ENCODE measurements at regions not wholly inside any gene's neighbourhood (a gene's known extent, or its start where the extent isn't known, plus 50 kb on each side); places are given as distances from the start of the nearest gene placed in this dataset.

- H3K9me3 Mint-ChIP-seq, result peaks cover 1 to 24% (median 4%) of the 10 kb centered on the region in 7 donors
- Histone ChIP-seq H3K27ac (ENCODE audit: insufficient read depth, low read length, poor library complexity, severe bottlenecking) (no peak overlapping the region), H3K4me3 (ENCODE audit: low read depth, low read length) (no peak overlapping the region), H3K9me3 (ENCODE audit: control insufficient read depth in 2 of 2, low read length in 2 of 2) (peaks cover 0 to 1% of the 10 kb centered on the region in 2 experiments), H3K36me3 (ENCODE audit: control insufficient read depth, insufficient read depth, low read length) (no peaks in the 10 kb centered on the region), H3K27me3 (ENCODE audit: control insufficient read depth, insufficient read depth, low read length) (no peaks in the 10 kb centered on the region), H3K4me1 (ENCODE audit: control insufficient read depth, insufficient read depth, low read length, poor library complexity, severe bottlenecking) (no peaks in the 10 kb centered on the region)
- no peak for DNase-seq
- no peaks in the 10 kb centered on the region for H3K36me3 Mint-ChIP-seq
- H3K4me3 Mint-ChIP-seq, result no peak overlapping the region
- peak overlapping the region in 1 of 3 donors; percentile 21 for H3K27ac Mint-ChIP-seq
- H3K27me3 Mint-ChIP-seq, result no peaks in the 10 kb centered on the region
- ATAC-seq (ENCODE audit: low read depth in 2 of 2), result no peak
- no peaks in the 10 kb centered on the region for H3K4me1 Mint-ChIP-seq
Measured at GRCh38 chr5:91703128-91703527, 320.0 kb upstream of the ARRDC3 start.

GRCh38 chr5:91699429-91699828 lies 316.3 kb upstream of the ARRDC3 start:
- Histone ChIP-seq H3K4me1 (ENCODE audit: control insufficient read depth, insufficient read depth, low read length, poor library complexity, severe bottlenecking) (no peaks in the 10 kb centered on the region), H3K9me3 (ENCODE audit: control insufficient read depth in 2 of 2, low read length in 2 of 2) (peaks cover 0 to 1% of the 10 kb centered on the region in 2 experiments), H3K27me3 (ENCODE audit: control insufficient read depth, insufficient read depth, low read length) (no peaks in the 10 kb centered on the region), H3K36me3 (ENCODE audit: control insufficient read depth, insufficient read depth, low read length) (no peaks in the 10 kb centered on the region), H3K4me3 (ENCODE audit: low read depth, low read length) (no peak overlapping the region), H3K27ac (ENCODE audit: insufficient read depth, low read length, poor library complexity, severe bottlenecking) (no peak overlapping the region)
- no peak overlapping the region for H3K4me3 Mint-ChIP-seq
- peaks cover 0 to 32% (median 9%) of the 10 kb centered on the region in 7 donors for H3K9me3 Mint-ChIP-seq
- H3K36me3 Mint-ChIP-seq, result no peaks in the 10 kb centered on the region
- H3K27ac Mint-ChIP-seq, result no peak overlapping the region
- ATAC-seq (ENCODE audit: low read depth in 2 of 2) (no peak), DNase-seq (no peak)
- no peaks in the 10 kb centered on the region for H3K27me3 Mint-ChIP-seq
- no peaks in the 10 kb centered on the region for H3K4me1 Mint-ChIP-seq

- Mint-ChIP-seq H3K36me3 (no peaks in the 10 kb centered on the region), H3K27me3 (no peaks in the 10 kb centered on the region), H3K4me1 (no peaks in the 10 kb centered on the region), H3K4me3 (no peak overlapping the region), H3K9me3 (peaks cover 2 to 18% (median 5%) of the 10 kb centered on the region in 7 donors), H3K27ac (no peak overlapping the region)
- Histone ChIP-seq H3K4me1 (ENCODE audit: control insufficient read depth, insufficient read depth, low read length, poor library complexity, severe bottlenecking) (no peaks in the 10 kb centered on the region), H3K9me3 (ENCODE audit: control insufficient read depth in 2 of 2, low read length in 2 of 2) (no peaks in the 10 kb centered on the region), H3K27ac (ENCODE audit: insufficient read depth, low read length, poor library complexity, severe bottlenecking) (no peak overlapping the region), H3K27me3 (ENCODE audit: control insufficient read depth, insufficient read depth, low read length) (no peaks in the 10 kb centered on the region), H3K36me3 (ENCODE audit: control insufficient read depth, insufficient read depth, low read length) (no peaks in the 10 kb centered on the region), H3K4me3 (ENCODE audit: low read depth, low read length) (no peak overlapping the region)
- no peak for DNase-seq
- ATAC-seq (ENCODE audit: low read depth in 2 of 2), result no peak
Measured at GRCh38 chr5:91691592-91691991, 308.5 kb upstream of the ARRDC3 start.

- Mint-ChIP-seq H3K27ac (no peak overlapping the region), H3K4me1 (no peaks in the 10 kb centered on the region), H3K4me3 (no peak overlapping the region), H3K27me3 (no peaks in the 10 kb centered on the region), H3K9me3 (peaks cover 2 to 15% (median 4%) of the 10 kb centered on the region in 7 donors), H3K36me3 (no peaks in the 10 kb centered on the region)
- Histone ChIP-seq H3K4me3 (ENCODE audit: low read depth, low read length) (no peak overlapping the region), H3K27me3 (ENCODE audit: control insufficient read depth, insufficient read depth, low read length) (no peaks in the 10 kb centered on the region), H3K9me3 (ENCODE audit: control insufficient read depth in 2 of 2, low read length in 2 of 2) (no peaks in the 10 kb centered on the region), H3K4me1 (ENCODE audit: control insufficient read depth, insufficient read depth, low read length, poor library complexity, severe bottlenecking) (no peaks in the 10 kb centered on the region), H3K27ac (ENCODE audit: insufficient read depth, low read length, poor library complexity, severe bottlenecking) (no peak overlapping the region), H3K36me3 (ENCODE audit: control insufficient read depth, insufficient read depth, low read length) (no peaks in the 10 kb centered on the region)
- DNase-seq (no peak), ATAC-seq (ENCODE audit: low read depth in 2 of 2) (no peak)
Measured at GRCh38 chr5:91690921-91691320, 307.8 kb upstream of the ARRDC3 start.

GRCh38 chr5:91687430-91687829 lies 304.3 kb upstream of the ARRDC3 start:
- no peaks in the 10 kb centered on the region for H3K4me1 ChIP-seq (ENCODE audit: control insufficient read depth, insufficient read depth, low read length, poor library complexity, severe bottlenecking)
- H3K27me3 Mint-ChIP-seq, result no peaks in the 10 kb centered on the region
- no peaks in the 10 kb centered on the region for H3K27me3 ChIP-seq (ENCODE audit: control insufficient read depth, insufficient read depth, low read length)
- no peaks in the 10 kb centered on the region for H3K9me3 ChIP-seq (ENCODE audit: control insufficient read depth in 2 of 2, low read length in 2 of 2)
- no peak for ATAC-seq (ENCODE audit: low read depth in 2 of 2)
- H3K4me3 ChIP-seq (ENCODE audit: low read depth, low read length), result no peak overlapping the region
- DNase-seq, result no peak
- no peak overlapping the region for H3K27ac Mint-ChIP-seq
- H3K36me3 ChIP-seq (ENCODE audit: control insufficient read depth, insufficient read depth, low read length), result no peaks in the 10 kb centered on the region
- H3K9me3 Mint-ChIP-seq, result peaks cover 0 to 8% (median 2%) of the 10 kb centered on the region in 7 donors
- no peak overlapping the region for H3K4me3 Mint-ChIP-seq
- no peak overlapping the region for H3K27ac ChIP-seq (ENCODE audit: insufficient read depth, low read length, poor library complexity, severe bottlenecking)
- H3K36me3 Mint-ChIP-seq, result no peaks in the 10 kb centered on the region
- no peaks in the 10 kb centered on the region for H3K4me1 Mint-ChIP-seq

- Mint-ChIP-seq H3K4me1 (no peaks in the 10 kb centered on the region), H3K36me3 (no peaks in the 10 kb centered on the region), H3K9me3 (peaks cover 0 to 6% (median 0%) of the 10 kb centered on the region in 7 donors), H3K4me3 (no peak overlapping the region), H3K27ac (no peak overlapping the region), H3K27me3 (no peaks in the 10 kb centered on the region)
- Histone ChIP-seq H3K9me3 (ENCODE audit: control insufficient read depth in 2 of 2, low read length in 2 of 2) (no peaks in the 10 kb centered on the region), H3K27ac (ENCODE audit: insufficient read depth, low read length, poor library complexity, severe bottlenecking) (no peak overlapping the region), H3K27me3 (ENCODE audit: control insufficient read depth, insufficient read depth, low read length) (no peaks in the 10 kb centered on the region), H3K4me1 (ENCODE audit: control insufficient read depth, insufficient read depth, low read length, poor library complexity, severe bottlenecking) (no peaks in the 10 kb centered on the region), H3K4me3 (ENCODE audit: low read depth, low read length) (no peak overlapping the region), H3K36me3 (ENCODE audit: control insufficient read depth, insufficient read depth, low read length) (no peaks in the 10 kb centered on the region)
- DNase-seq (no peak), ATAC-seq (ENCODE audit: low read depth in 2 of 2) (no peak)
Measured at GRCh38 chr5:91684625-91685024, 301.5 kb upstream of the ARRDC3 start.

GRCh38 chr5:91670563-91670962 lies 287.4 kb upstream of the ARRDC3 start:
- no peak overlapping the region for H3K4me3 ChIP-seq (ENCODE audit: low read depth, low read length)
- no peaks in the 10 kb centered on the region for H3K27me3 Mint-ChIP-seq
- H3K27me3 ChIP-seq (ENCODE audit: control insufficient read depth, insufficient read depth, low read length), result no peaks in the 10 kb centered on the region
- H3K27ac Mint-ChIP-seq, result no peak overlapping the region
- no peak overlapping the region for H3K4me3 Mint-ChIP-seq
- DNase-seq (no peak), ATAC-seq (ENCODE audit: low read depth in 2 of 2) (no peak)
- no peaks in the 10 kb centered on the region for H3K36me3 Mint-ChIP-seq
- no peaks in the 10 kb centered on the region for H3K36me3 ChIP-seq (ENCODE audit: control insufficient read depth, insufficient read depth, low read length)
- no peak overlapping the region for H3K27ac ChIP-seq (ENCODE audit: insufficient read depth, low read length, poor library complexity, severe bottlenecking)
- H3K4me1 ChIP-seq (ENCODE audit: control insufficient read depth, insufficient read depth, low read length, poor library complexity, severe bottlenecking), result no peaks in the 10 kb centered on the region
- peaks cover 0 to 2% (median 0%) of the 10 kb centered on the region in 7 donors for H3K9me3 Mint-ChIP-seq
- no peaks in the 10 kb centered on the region for H3K9me3 ChIP-seq (ENCODE audit: control insufficient read depth in 2 of 2, low read length in 2 of 2)
- no peaks in the 10 kb centered on the region for H3K4me1 Mint-ChIP-seq

GRCh38 chr5:91670122-91670521 lies 287.0 kb upstream of the ARRDC3 start:
- Mint-ChIP-seq H3K27ac (no peak overlapping the region), H3K27me3 (no peaks in the 10 kb centered on the region), H3K4me3 (no peak overlapping the region), H3K9me3 (peaks cover 0 to 2% (median under 1%) of the 10 kb centered on the region in 7 donors), H3K4me1 (no peaks in the 10 kb centered on the region), H3K36me3 (no peaks in the 10 kb centered on the region)
- no peaks in the 10 kb centered on the region for H3K4me1 ChIP-seq (ENCODE audit: control insufficient read depth, insufficient read depth, low read length, poor library complexity, severe bottlenecking)
- H3K27ac ChIP-seq (ENCODE audit: insufficient read depth, low read length, poor library complexity, severe bottlenecking), result no peak overlapping the region
- no peak overlapping the region for H3K4me3 ChIP-seq (ENCODE audit: low read depth, low read length)
- ATAC-seq (ENCODE audit: low read depth in 2 of 2) (no peak), DNase-seq (no peak)
- no peaks in the 10 kb centered on the region for H3K27me3 ChIP-seq (ENCODE audit: control insufficient read depth, insufficient read depth, low read length)
- H3K36me3 ChIP-seq (ENCODE audit: control insufficient read depth, insufficient read depth, low read length), result no peaks in the 10 kb centered on the region
- no peaks in the 10 kb centered on the region for H3K9me3 ChIP-seq (ENCODE audit: control insufficient read depth in 2 of 2, low read length in 2 of 2)

Measured in CD4-positive, CD25-positive, alpha-beta regulatory T cell (primary cell).